ENCODE measurements at regions not wholly inside any gene's neighbourhood (a gene's known extent, or its start where the extent isn't known, plus 50 kb on each side); places are given as distances from the start of the nearest gene placed in this dataset.
"Not testable (repeated sequence)": the region's sequence is repeated elsewhere in the genome, so short reads cannot be mapped to it uniquely, and the experiment has no call there.

DNA sequence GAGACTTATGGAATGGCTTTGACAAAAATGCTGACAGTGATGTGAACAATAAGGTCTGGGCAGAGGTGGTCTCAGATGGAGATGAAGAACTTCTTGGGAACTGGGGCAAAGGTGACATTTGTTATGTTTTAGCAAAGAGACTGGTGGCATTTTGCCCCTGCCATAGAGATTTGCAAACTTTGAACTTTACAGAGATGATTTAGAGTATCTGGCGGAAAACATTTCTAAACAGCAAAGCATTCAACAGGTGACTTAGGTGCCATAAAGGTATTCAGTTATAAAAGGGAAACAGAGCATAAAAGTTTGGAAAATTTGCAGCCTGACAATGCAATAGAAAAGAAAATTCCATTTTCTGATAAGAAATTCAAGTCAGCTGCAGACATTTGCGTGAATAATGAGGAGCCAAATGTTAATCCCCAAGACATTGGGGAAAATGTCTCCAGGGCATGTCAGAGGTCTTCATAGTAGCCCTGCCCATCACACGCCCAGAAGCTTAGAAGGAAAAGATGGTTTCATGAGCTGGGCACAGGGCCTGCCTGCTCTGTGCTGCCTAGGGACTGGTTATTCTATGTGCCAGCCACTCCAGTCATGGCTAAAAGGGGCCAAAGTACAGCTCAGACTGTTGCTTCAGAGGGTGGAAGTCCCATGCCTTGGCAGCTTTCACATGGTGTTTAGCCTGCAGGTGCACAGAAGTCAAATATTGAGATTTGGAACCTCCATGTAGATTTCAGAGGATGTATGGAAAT is 782.2 kb downstream of the TRAM1L1 start:
- ChIA-PET POLR2A (no interaction called here), CTCF (no interaction called here)
- DNase-seq (ENCODE audit: low read depth, low spot score), result no peak
- no peak overlapping the region for H3K4me3 ChIP-seq (ENCODE audit: low read depth, low read length)
- TF ChIP-seq, protein P1, sequence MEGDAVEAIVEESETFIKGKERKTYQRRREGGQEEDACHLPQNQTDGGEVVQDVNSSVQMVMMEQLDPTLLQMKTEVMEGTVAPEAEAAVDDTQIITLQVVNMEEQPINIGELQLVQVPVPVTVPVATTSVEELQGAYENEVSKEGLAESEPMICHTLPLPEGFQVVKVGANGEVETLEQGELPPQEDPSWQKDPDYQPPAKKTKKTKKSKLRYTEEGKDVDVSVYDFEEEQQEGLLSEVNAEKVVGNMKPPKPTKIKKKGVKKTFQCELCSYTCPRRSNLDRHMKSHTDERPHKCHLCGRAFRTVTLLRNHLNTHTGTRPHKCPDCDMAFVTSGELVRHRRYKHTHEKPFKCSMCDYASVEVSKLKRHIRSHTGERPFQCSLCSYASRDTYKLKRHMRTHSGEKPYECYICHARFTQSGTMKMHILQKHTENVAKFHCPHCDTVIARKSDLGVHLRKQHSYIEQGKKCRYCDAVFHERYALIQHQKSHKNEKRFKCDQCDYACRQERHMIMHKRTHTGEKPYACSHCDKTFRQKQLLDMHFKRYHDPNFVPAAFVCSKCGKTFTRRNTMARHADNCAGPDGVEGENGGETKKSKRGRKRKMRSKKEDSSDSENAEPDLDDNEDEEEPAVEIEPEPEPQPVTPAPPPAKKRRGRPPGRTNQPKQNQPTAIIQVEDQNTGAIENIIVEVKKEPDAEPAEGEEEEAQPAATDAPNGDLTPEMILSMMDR (IDR thresholded peaks at IDR 0.05; ENCODE audit: insufficient read depth, low read length, missing control alignments), result no peak

GRCh38 chr4:116275006-116275405 is 810.4 kb downstream of the TRAM1L1 start:
- CTCF ChIA-PET, result no interaction called here
- H3K4me3 ChIP-seq (ENCODE audit: low read depth, low read length), result no peak overlapping the region
- POLR2A ChIA-PET, result no interaction called here
- no peak for DNase-seq (ENCODE audit: low read depth, low spot score)
- TF ChIP-seq, protein P1 (IDR thresholded peaks at IDR 0.05; ENCODE audit: insufficient read depth, low read length, missing control alignments), result no peak

- ChIA-PET POLR2A (no interaction called here), CTCF (no interaction called here)
- no peak for DNase-seq (ENCODE audit: low read depth, low spot score)
- TF ChIP-seq, protein P1 (IDR thresholded peaks at IDR 0.05; ENCODE audit: insufficient read depth, low read length, missing control alignments), result no peak
- H3K4me3 ChIP-seq (ENCODE audit: low read depth, low read length), result no peak overlapping the region
Observed at GRCh38 chr4:116272336-116272735, 813.0 kb downstream of the TRAM1L1 start.

DNA sequence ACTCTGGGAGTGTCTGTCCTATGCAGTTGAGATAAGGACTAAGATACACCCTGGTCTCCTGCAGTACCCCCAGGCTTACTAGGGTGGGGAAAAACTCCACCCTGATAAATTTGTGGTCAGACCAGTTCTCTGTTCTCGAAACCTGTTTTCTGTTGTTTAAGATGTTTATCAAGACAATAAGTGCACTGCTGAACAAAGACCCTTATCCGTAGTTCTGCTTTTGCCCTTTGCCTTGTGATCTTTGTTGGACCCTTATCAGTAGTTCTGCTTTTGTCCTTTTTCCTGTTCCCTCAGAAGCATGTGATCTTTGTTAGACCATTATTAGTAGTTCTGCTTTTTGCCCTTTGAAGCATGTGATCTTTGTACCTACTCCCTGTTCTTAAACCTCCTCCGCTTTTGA is 824.4 kb downstream of the TRAM1L1 start:
- POLR2A ChIA-PET; CTCF ChIA-PET; DNase-seq (ENCODE audit: low read depth, low spot score); H3K4me3 ChIP-seq (ENCODE audit: low read depth, low read length): not testable (repeated sequence)

- TF ChIP-seq, protein P1 (IDR thresholded peaks at IDR 0.05; ENCODE audit: insufficient read depth, low read length, missing control alignments), result no peak
- CTCF ChIA-PET, result no interaction called here
- DNase-seq (ENCODE audit: low read depth, low spot score), result no peak
- POLR2A ChIA-PET, result no interaction called here
- H3K4me3 ChIP-seq (ENCODE audit: low read depth, low read length), result no peak overlapping the region
Observed at GRCh38 chr4:116244771-116245170, 840.6 kb downstream of the TRAM1L1 start.

DNA sequence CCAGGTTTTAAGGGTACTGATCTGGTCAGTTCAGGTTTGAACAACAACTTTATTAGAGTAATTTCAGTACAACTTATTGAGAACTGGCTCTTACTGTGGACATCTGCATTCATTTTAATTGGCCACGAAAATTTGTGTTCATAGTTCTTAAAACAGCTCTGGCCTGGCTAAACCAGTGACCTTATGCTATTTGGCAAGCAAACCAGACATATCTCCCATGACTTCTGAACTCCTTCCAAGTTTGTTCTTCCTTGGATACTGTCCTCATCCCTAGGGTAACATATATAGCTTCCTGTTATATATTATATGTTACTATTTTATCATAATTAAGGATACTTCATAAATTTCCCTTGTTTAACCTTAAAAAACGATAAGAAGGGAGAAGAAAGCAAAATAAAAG is 841.9 kb downstream of the TRAM1L1 start:
- ChIA-PET POLR2A (no interaction called here), CTCF (no interaction called here)
- H3K4me3 ChIP-seq (ENCODE audit: low read depth, low read length), result no peak overlapping the region
- TF ChIP-seq, protein P1 (IDR thresholded peaks at IDR 0.05; ENCODE audit: insufficient read depth, low read length, missing control alignments), result no peak
- no peak for DNase-seq (ENCODE audit: low read depth, low spot score)

DNA sequence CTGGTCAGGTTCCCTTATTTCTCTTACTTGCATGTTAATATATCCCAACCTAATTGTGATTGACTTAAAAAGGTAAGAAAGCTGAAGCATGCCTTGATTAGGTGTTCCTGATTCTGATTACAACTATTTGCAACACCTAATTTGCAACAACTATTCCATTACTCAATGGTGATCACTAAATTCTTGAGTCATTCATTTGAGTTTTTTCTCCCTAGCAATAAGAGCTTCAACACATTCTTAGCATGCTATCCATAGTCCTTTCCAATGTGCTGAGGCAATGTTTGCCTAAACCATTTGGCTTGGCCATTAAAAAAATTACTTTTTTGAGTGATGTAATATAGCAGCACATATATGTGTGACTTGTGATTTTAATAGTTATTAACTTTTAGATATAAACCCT is 851.4 kb downstream of the TRAM1L1 start:
- H3K4me3 ChIP-seq (ENCODE audit: low read depth, low read length), result no peak overlapping the region
- no peak for DNase-seq (ENCODE audit: low read depth, low spot score)
- ChIA-PET CTCF (no interaction called here), POLR2A (no interaction called here)
- TF ChIP-seq, protein P1 (IDR thresholded peaks at IDR 0.05; ENCODE audit: insufficient read depth, low read length, missing control alignments), result no peak

GRCh38 chr4:116231999-116232398 is 853.4 kb downstream of the TRAM1L1 start:
- POLR2A ChIA-PET; DNase-seq (ENCODE audit: low read depth, low spot score); CTCF ChIA-PET; H3K4me3 ChIP-seq (ENCODE audit: low read depth, low read length): not testable (repeated sequence)

All from AG04449 (cell line).